ENCODE measurements at regions not wholly inside any gene's neighbourhood (a gene's known extent, or its start where the extent isn't known, plus 50 kb on each side); places are given as distances from the start of the nearest gene placed in this dataset.

DNA sequence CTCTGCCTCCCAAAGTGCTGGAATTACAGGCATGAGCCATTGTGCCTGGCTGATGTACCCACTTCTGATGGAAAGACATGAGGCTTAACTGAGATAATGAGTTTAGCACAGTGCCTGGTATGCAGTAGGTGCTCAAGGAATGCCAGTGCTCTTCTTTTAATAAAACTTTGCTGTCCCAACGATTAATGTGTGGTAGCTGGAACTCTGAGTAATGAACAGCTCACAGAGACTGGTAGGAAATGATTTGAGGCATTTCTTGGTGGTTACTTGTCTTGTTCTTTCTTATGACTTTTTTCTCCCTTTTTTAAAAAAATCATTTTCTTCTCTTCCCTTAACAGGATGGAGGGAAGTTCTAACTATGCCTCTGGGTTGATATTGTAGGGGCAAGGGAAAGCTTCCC, 235.7 kb upstream of the PWP1 start (continued):
- no peak for TF ChIP-seq ZFY (CRISPR knock-in tag; IDR thresholded peaks at IDR 0.05)
- TF ChIP-seq, protein P1, sequence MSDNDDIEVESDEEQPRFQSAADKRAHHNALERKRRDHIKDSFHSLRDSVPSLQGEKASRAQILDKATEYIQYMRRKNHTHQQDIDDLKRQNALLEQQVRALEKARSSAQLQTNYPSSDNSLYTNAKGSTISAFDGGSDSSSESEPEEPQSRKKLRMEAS (IDR thresholded peaks at IDR 0.05): no peak

DNA sequence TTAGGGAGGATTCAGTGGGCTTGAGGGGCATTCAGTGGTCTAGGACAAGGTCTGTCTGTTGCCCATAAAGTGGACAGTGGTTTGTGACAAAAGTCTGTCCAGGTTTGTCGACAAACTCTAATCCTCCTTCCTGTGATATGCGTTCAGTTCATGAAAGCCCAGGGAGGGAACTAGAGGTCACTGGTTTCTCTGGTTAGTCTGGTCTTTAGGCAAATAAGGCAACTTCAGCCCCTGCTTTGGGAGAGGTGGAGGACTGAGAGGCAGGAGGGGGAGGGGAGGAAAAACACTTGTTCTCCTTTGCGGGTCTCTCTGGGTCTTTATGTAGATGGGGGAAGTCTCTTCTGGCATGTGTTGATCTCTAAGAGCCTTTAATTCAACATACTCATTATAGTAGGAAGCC, 235.1 kb upstream of the PWP1 start:
- H3K79me2 ChIP-seq (ENCODE audit: insufficient read depth, low read length): no peaks in the 10 kb centered on the region
- H3K9ac ChIP-seq (ENCODE audit: insufficient read depth, low read depth, low read length): no peak overlapping the region
- H2AFZ ChIP-seq (ENCODE audit: low read length): no peak overlapping the region
- ATAC-seq: no peak
- no peak overlapping the region for H3K4me2 ChIP-seq (ENCODE audit: low read depth, low read length)
- H3K27me3 ChIP-seq (ENCODE audit: control insufficient read depth in 1 of 2, insufficient read depth in 2 of 2, low read length in 2 of 2): no peaks in the 10 kb centered on the region
- BruUV-seq (replicated peaks): no TSS peak
- in situ Hi-C loops (cut with HindIII; ENCODE audit: extremely low pct_ligation_motif_present, low pct_unique_long_range_greater_than_20kb) (no loop called here), intact Hi-C loops (cut with micrococcal nuclease; ENCODE audit: unreplicated experiment) (no loop called here)
- FAIRE-seq: no peak
- H3K36me3 ChIP-seq (replicated peaks in 1 of 2; ENCODE audit: control insufficient read depth in 1 of 2, insufficient read depth in 2 of 2, low read length in 2 of 2): no peaks in the 10 kb centered on the region
- H3K27ac ChIP-seq (ENCODE audit: extremely low read length, insufficient read depth, low read length): no peak overlapping the region
- H3K4me3 ChIP-seq (replicated peaks in 1 of 3; ENCODE audit: insufficient read depth in 1 of 3, low read depth in 2 of 3, low read length in 3 of 3): no peak overlapping the region
- no peaks in the 10 kb centered on the region for H3K4me1 ChIP-seq (ENCODE audit: insufficient read depth, low read length)
- WGBS (ENCODE audit: low lambda C conversion rate): 77% methylated on average over 3 of the region's 3 CpGs
- no peaks in the 10 kb centered on the region for H3K9me3 ChIP-seq (ENCODE audit: low read length)
- no peaks in the 10 kb centered on the region for H4K20me1 ChIP-seq (ENCODE audit: insufficient read depth, low read length)
- ChIA-PET POLR2A (no interaction called here), CTCF (ENCODE audit: low intra/inter-chr PET ratio, low total read pairs) (no interaction called here)
- DNase-seq (ENCODE audit: low spot score): no peak
- TF ChIP-seq, protein P2, sequence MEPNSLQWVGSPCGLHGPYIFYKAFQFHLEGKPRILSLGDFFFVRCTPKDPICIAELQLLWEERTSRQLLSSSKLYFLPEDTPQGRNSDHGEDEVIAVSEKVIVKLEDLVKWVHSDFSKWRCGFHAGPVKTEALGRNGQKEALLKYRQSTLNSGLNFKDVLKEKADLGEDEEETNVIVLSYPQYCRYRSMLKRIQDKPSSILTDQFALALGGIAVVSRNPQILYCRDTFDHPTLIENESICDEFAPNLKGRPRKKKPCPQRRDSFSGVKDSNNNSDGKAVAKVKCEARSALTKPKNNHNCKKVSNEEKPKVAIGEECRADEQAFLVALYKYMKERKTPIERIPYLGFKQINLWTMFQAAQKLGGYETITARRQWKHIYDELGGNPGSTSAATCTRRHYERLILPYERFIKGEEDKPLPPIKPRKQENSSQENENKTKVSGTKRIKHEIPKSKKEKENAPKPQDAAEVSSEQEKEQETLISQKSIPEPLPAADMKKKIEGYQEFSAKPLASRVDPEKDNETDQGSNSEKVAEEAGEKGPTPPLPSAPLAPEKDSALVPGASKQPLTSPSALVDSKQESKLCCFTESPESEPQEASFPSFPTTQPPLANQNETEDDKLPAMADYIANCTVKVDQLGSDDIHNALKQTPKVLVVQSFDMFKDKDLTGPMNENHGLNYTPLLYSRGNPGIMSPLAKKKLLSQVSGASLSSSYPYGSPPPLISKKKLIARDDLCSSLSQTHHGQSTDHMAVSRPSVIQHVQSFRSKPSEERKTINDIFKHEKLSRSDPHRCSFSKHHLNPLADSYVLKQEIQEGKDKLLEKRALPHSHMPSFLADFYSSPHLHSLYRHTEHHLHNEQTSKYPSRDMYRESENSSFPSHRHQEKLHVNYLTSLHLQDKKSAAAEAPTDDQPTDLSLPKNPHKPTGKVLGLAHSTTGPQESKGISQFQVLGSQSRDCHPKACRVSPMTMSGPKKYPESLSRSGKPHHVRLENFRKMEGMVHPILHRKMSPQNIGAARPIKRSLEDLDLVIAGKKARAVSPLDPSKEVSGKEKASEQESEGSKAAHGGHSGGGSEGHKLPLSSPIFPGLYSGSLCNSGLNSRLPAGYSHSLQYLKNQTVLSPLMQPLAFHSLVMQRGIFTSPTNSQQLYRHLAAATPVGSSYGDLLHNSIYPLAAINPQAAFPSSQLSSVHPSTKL (CRISPR knock-in tag; IDR thresholded peaks at IDR 0.05): no peak
- no peak for TF ChIP-seq RBM39 (IDR thresholded peaks at IDR 0.05; ENCODE audit: low read depth, low read length, poor library complexity, severe bottlenecking)
- no peak for TF ChIP-seq SOX6 (IDR thresholded peaks at IDR 0.05)
- TF ChIP-seq SOX6 (CRISPR knock-in tag; IDR thresholded peaks at IDR 0.05): no peak
- TF ChIP-seq FLYWCH1 (CRISPR knock-in tag; IDR thresholded peaks at IDR 0.05): no peak
- TF ChIP-seq, protein P3, sequence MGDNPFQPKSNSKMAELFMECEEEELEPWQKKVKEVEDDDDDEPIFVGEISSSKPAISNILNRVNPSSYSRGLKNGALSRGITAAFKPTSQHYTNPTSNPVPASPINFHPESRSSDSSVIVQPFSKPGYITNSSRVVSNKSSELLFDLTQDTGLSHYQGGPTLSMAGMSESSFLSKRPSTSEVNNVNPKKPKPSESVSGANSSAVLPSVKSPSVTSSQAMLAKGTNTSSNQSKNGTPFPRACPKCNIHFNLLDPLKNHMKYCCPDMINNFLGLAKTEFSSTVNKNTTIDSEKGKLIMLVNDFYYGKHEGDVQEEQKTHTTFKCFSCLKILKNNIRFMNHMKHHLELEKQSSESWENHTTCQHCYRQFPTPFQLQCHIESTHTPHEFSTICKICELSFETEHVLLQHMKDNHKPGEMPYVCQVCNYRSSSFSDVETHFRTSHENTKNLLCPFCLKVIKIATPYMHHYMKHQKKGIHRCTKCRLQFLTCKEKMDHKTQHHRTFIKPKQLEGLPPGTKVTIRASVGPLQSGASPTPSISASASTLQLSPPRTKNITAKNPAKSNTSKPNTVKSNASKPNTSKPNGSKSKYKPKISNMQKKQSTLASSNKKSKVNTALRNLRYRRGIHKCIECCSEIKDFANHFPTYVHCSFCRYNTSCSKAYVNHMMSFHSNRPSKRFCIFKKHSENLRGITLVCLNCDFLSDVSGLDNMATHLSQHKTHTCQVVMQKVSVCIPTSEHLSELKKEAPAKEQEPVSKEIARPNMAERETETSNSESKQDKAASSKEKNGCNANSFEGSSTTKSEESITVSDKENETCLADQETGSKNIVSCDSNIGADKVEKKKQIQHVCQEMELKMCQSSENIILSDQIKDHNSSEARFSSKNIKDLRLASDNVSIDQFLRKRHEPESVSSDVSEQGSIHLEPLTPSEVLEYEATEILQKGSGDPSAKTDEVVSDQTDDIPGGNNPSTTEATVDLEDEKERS (CRISPR knock-in tag; IDR thresholded peaks at IDR 0.05): no peak
- TF ChIP-seq RNF2 (conservative IDR thresholded peaks at IDR 0.05; ENCODE audit: low read depth): no peak
- TF ChIP-seq, protein P4, sequence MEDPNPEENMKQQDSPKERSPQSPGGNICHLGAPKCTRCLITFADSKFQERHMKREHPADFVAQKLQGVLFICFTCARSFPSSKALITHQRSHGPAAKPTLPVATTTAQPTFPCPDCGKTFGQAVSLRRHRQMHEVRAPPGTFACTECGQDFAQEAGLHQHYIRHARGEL (CRISPR knock-in tag; IDR thresholded peaks at IDR 0.05): no peak
- no peak for TF ChIP-seq ZNF367 (CRISPR knock-in tag; IDR thresholded peaks at IDR 0.05; ENCODE audit: borderline replicate concordance)
- TF ChIP-seq ARNT (IDR thresholded peaks at IDR 0.05): no peak
- TF ChIP-seq, protein P5, sequence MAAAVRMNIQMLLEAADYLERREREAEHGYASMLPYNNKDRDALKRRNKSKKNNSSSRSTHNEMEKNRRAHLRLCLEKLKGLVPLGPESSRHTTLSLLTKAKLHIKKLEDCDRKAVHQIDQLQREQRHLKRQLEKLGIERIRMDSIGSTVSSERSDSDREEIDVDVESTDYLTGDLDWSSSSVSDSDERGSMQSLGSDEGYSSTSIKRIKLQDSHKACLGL (CRISPR knock-in tag; IDR thresholded peaks at IDR 0.05): no peak
- TF ChIP-seq ZNF441 (CRISPR knock-in tag; IDR thresholded peaks at IDR 0.05; ENCODE audit: borderline replicate concordance): no peak
